ENCODE measurements at regions not wholly inside any gene's neighbourhood (a gene's known extent, or its start where the extent isn't known, plus 50 kb on each side); places are given as distances from the start of the nearest gene placed in this dataset.

GRCh38 chr6:53399027-53399344 lies 50.2 kb upstream of the ELOVL5 start:
- no peak overlapping the region for H3K27ac ChIP-seq (ENCODE audit: low read depth in 1 of 2, low read length in 1 of 2)
- no peaks in the 10 kb centered on the region for H3K4me1 ChIP-seq (ENCODE audit: control insufficient read depth in 2 of 2, insufficient read depth in 2 of 2, low read length in 2 of 2)
- no peaks in the 10 kb centered on the region for H3K9me3 ChIP-seq (ENCODE audit: control insufficient read depth in 2 of 2, insufficient read depth in 1 of 2, low read length in 1 of 2)
- no peaks in the 10 kb centered on the region for H3K27me3 ChIP-seq (ENCODE audit: control insufficient read depth in 2 of 2, insufficient read depth in 1 of 2, low read length in 1 of 2)
- no peak overlapping the region for H3K4me3 ChIP-seq (ENCODE audit: low read length in 2 of 2)
- H3K36me3 ChIP-seq (ENCODE audit: control insufficient read depth in 2 of 2, insufficient read depth in 2 of 2, low read length in 1 of 2) = no peaks in the 10 kb centered on the region
- DNase-seq (ENCODE audit: low read depth in 6 of 9, low spot score in 9 of 9) = no peak

- no peak overlapping the region for H3K4me3 ChIP-seq (ENCODE audit: low read length in 2 of 2)
- H3K27me3 ChIP-seq (ENCODE audit: control insufficient read depth in 2 of 2, insufficient read depth in 1 of 2, low read length in 1 of 2) = no peaks in the 10 kb centered on the region
- H3K27ac ChIP-seq (ENCODE audit: low read depth in 1 of 2, low read length in 1 of 2) = no peak overlapping the region
- no peaks in the 10 kb centered on the region for H3K4me1 ChIP-seq (ENCODE audit: control insufficient read depth in 2 of 2, insufficient read depth in 2 of 2, low read length in 2 of 2)
- DNase-seq (ENCODE audit: low read depth in 6 of 9, low spot score in 9 of 9) = no peak
- no peaks in the 10 kb centered on the region for H3K9me3 ChIP-seq (ENCODE audit: control insufficient read depth in 2 of 2, insufficient read depth in 1 of 2, low read length in 1 of 2)
- WGBS = 98% methylated on average over 5 of the region's 5 CpGs
- H3K36me3 ChIP-seq (ENCODE audit: control insufficient read depth in 2 of 2, insufficient read depth in 2 of 2, low read length in 1 of 2) = no peaks in the 10 kb centered on the region
Observed at GRCh38 chr6:53398247-53399026, 49.7 kb upstream of the ELOVL5 start.
